Activated gamma-delta T cell treated with Interleukin-2 at 50 U/mL for 16 hours (primary cell): ENCODE measurements at regions not wholly inside any gene's neighbourhood (a gene's known extent, or its start where the extent isn't known, plus 50 kb on each side); places are given as distances from the start of the nearest gene placed in this dataset.

Source experiments
- DNase-seq: peaks from one replicate; pipeline ENCODE4 v3.0.0-alpha.2; 2020

GRCh38 chr16:82236415-82236814, 66.4 kb upstream of the MPHOSPH6 start:
- DNase-seq, result no peak

GRCh38 chr16:82232806-82233205, 62.8 kb upstream of the MPHOSPH6 start:
- no peak for DNase-seq

GRCh38 chr16:82231008-82231787, 61.2 kb upstream of the MPHOSPH6 start:
- DNase-seq, result no peak

GRCh38 chr16:82229800-82230619, 60.0 kb upstream of the MPHOSPH6 start:
- DNase-seq, result peak; percentile 54

- DNase-seq, result no peak
Observed at GRCh38 chr16:82226327-82226726, 56.3 kb upstream of the MPHOSPH6 start.

- no peak for DNase-seq
Observed at GRCh38 chr16:82224821-82225220, 54.8 kb upstream of the MPHOSPH6 start.

- DNase-seq, result no peak
Observed at GRCh38 chr16:82220541-82220940, 50.5 kb upstream of the MPHOSPH6 start.
